H1 (cell line): ENCODE measurements at regions not wholly inside any gene's neighbourhood (a gene's known extent, or its start where the extent isn't known, plus 50 kb on each side); places are given as distances from the start of the nearest gene placed in this dataset.

Experiments
- CTCF ChIA-PET: fragments of 300-600 bp; sonication (Branson Sonifier 250); formaldehyde crosslinking; loops from one replicate; lab custom pipeline; 2021; ENCODE audit not compliant: partially characterized antibody; lab: Charles Lee
- POLR2A ChIA-PET: fragments of 300-600 bp; sonication (Branson Sonifier 250); formaldehyde crosslinking; loops from one replicate; lab custom pipeline; 2021; ENCODE audit warnings: inconsistent platforms; ENCODE audit not compliant: partially characterized antibody; lab: Charles Lee
- DNase-seq, 2 experiments: peaks; one replicate each; pipeline versions ENCODE4 v3.0.0 to v3.0.0-alpha.2; 2010 to 2022; ENCODE audit warnings: low spot score in 2 of 2, low read depth in 1 of 2, mixed read lengths in 1 of 2
- FAIRE-seq: peaks from 2 replicates; lab custom pipeline; 2011; peaks lifted over from hg19 to GRCh38; lab: Jason Lieb, UNC
- H2AFZ ChIP-seq: 2 replicates; pipeline ENCODE4 v1.8.1; 2012; ENCODE audit warnings: low read length, inconsistent platforms
- H2AK5ac ChIP-seq: 2 replicates; pipeline ENCODE4 v1.6.1; 2013; ENCODE audit warnings: low read depth, low read length
- H2BK120ac ChIP-seq: replicated peaks from 2 replicates; pipeline ENCODE3; 2013; ENCODE audit warnings: low read depth, low read length, inconsistent platforms
- H2BK12ac ChIP-seq: 2 replicates; pipeline ENCODE4 v1.6.1; 2013; ENCODE audit warnings: low read depth, low read length
- H2BK15ac ChIP-seq: 2 replicates; pipeline ENCODE4 v1.6.1; 2013; ENCODE audit warnings: low read length
- H2BK20ac ChIP-seq: 2 replicates; pipeline ENCODE4 v1.6.1; 2013; ENCODE audit warnings: low read length
- H2BK5ac ChIP-seq: 2 replicates; pipeline ENCODE4 v1.6.1; 2013; ENCODE audit warnings: low read depth, low read length
- H3K14ac ChIP-seq: 2 replicates; pipeline ENCODE4 v1.6.1; 2013; ENCODE audit warnings: inconsistent platforms; ENCODE audit not compliant: insufficient read length
- H3K18ac ChIP-seq: 2 replicates; pipeline ENCODE4 v1.6.1; 2013; ENCODE audit warnings: low read length; ENCODE audit errors: extremely low read depth
- H3K23ac ChIP-seq: 2 replicates; pipeline ENCODE4 v1.6.1; 2013; ENCODE audit warnings: inconsistent platforms; ENCODE audit not compliant: insufficient read length
- H3K23me2 ChIP-seq: 2 replicates; pipeline ENCODE4 v1.6.1; 2013; ENCODE audit warnings: low read depth, low read length
- H3K27ac ChIP-seq: 2 replicates; pipeline ENCODE4 v1.6.1; 2011; ENCODE audit warnings: low read depth, low read length, inconsistent platforms
- H3K27me3 ChIP-seq, 4 experiments: replicated peaks in 1 of 4; 1 replicate in 1 of 4; 2 replicates in 3 of 4; pipeline versions ENCODE4 v1.6.1 to v1.8.1; 2011 to 2013; ENCODE audit warnings: low read length in 3 of 4, mild to moderate bottlenecking in 3 of 4, inconsistent platforms in 2 of 4, mixed read lengths in 2 of 4, moderate library complexity in 1 of 4; ENCODE audit not compliant: control insufficient read depth in 3 of 4, insufficient read depth in 3 of 4; ENCODE audit errors: extremely low read depth in 1 of 4
- H3K36me3 ChIP-seq, 4 experiments: 2 replicates each; pipeline versions ENCODE4 v1.6.1 to v1.8.1; 2011 to 2013; ENCODE audit warnings: mild to moderate bottlenecking in 4 of 4, low read length in 3 of 4, moderate library complexity in 2 of 4, control low read depth in 1 of 4, inconsistent platforms in 1 of 4; ENCODE audit not compliant: insufficient read depth in 4 of 4, control insufficient read depth in 2 of 4
- H3K4ac ChIP-seq: replicated peaks from 2 replicates; pipeline ENCODE3; 2013; ENCODE audit warnings: low read length, low read depth, mixed read lengths, inconsistent platforms; ENCODE audit not compliant: insufficient read length
- H3K4me1 ChIP-seq, 4 experiments: replicated peaks in 1 of 4; 1 replicate in 1 of 4; 2 replicates in 3 of 4; pipeline versions ENCODE4 v1.6.1 to v1.8.1; 2011 to 2013; ENCODE audit warnings: low read length in 3 of 4, inconsistent platforms in 2 of 4, mixed read lengths in 1 of 4; ENCODE audit not compliant: insufficient read depth in 4 of 4, control insufficient read depth in 3 of 4
- H3K4me2 ChIP-seq, 2 experiments: 2 replicates each; pipeline versions ENCODE4 v1.6.1 to v1.8.1; 2011 to 2013; ENCODE audit warnings: low read depth in 2 of 2, low read length in 2 of 2, control low read depth in 1 of 2, inconsistent platforms in 1 of 2, mild to moderate bottlenecking in 1 of 2; ENCODE audit not compliant: insufficient read depth in 1 of 2
- H3K4me3 ChIP-seq, 4 experiments: fragments of 200-600, 300-600 bp in 1 of 4; sonication (generic), shearing (Covaris generic), sonication (Bioruptor Twin) in 1 of 4; 2 replicates each; pipeline versions ENCODE4 v1.5.1 to v1.8.1; 2011 to 2016; ENCODE audit warnings: low read length in 4 of 4, low read depth in 3 of 4, control low read depth in 2 of 4, inconsistent platforms in 2 of 4, mild to moderate bottlenecking in 2 of 4, mixed read lengths in 1 of 4, moderate library complexity in 1 of 4; ENCODE audit not compliant: insufficient read depth in 2 of 4; ENCODE audit errors: extremely low read depth in 1 of 4
- H3K56ac ChIP-seq: replicated peaks from 2 replicates; pipeline ENCODE3; 2013; ENCODE audit warnings: low read depth, mild to moderate bottlenecking, mixed read lengths, low read length, inconsistent platforms; ENCODE audit not compliant: insufficient read length
- H3K79me1 ChIP-seq: 2 replicates; pipeline ENCODE4 v1.6.1; 2013; ENCODE audit warnings: low read depth, low read length, control low read depth
- H3K79me2 ChIP-seq, 2 experiments: 2 replicates each; pipeline versions ENCODE4 v1.6.1 to v1.8.1; 2012 to 2013; ENCODE audit warnings: low read length in 2 of 2, mild to moderate bottlenecking in 2 of 2, inconsistent platforms in 1 of 2; ENCODE audit not compliant: insufficient read depth in 2 of 2, control insufficient read depth in 1 of 2
- H3K9ac ChIP-seq, 4 experiments: replicated peaks in 1 of 4; 1 replicate in 1 of 4; 2 replicates in 3 of 4; pipeline versions ENCODE4 v1.6.1 to v1.8.1; 2011 to 2013; ENCODE audit warnings: low read depth in 3 of 4, low read length in 3 of 4, control low read depth in 2 of 4, mild to moderate bottlenecking in 2 of 4, moderate library complexity in 2 of 4, inconsistent platforms in 1 of 4; ENCODE audit errors: extremely low read depth in 1 of 4
- H3K9me3 ChIP-seq, 2 experiments: 2 replicates each; pipeline versions ENCODE4 v1.6.1 to v1.8.1; 2012 to 2013; ENCODE audit warnings: mild to moderate bottlenecking in 2 of 2, moderate library complexity in 2 of 2, control low read depth in 1 of 2, inconsistent platforms in 1 of 2, low read depth in 1 of 2, low read length in 1 of 2, mixed read lengths in 1 of 2; ENCODE audit not compliant: insufficient read depth in 2 of 2
- H4K20me1 ChIP-seq, 2 experiments: replicated peaks in 1 of 2; 2 replicates each; pipeline versions ENCODE3 to v1.8.1; 2011 to 2013; ENCODE audit warnings: inconsistent platforms in 2 of 2, low read length in 2 of 2, mild to moderate bottlenecking in 1 of 2; ENCODE audit not compliant: insufficient read depth in 2 of 2, control insufficient read depth in 1 of 2
- H4K5ac ChIP-seq: 2 replicates; pipeline ENCODE4 v1.6.1; 2013; ENCODE audit warnings: low read length, low read depth, mixed read lengths, inconsistent platforms; ENCODE audit not compliant: insufficient read length
- H4K8ac ChIP-seq: 2 replicates; pipeline ENCODE4 v1.8.0; 2013; ENCODE audit warnings: mild to moderate bottlenecking, moderate library complexity, low read length, inconsistent platforms; ENCODE audit not compliant: insufficient read depth; ENCODE audit errors: extremely low read depth
- H4K91ac ChIP-seq: replicated peaks from 2 replicates; pipeline ENCODE3; 2013; ENCODE audit warnings: low read length, mixed read lengths, inconsistent platforms; ENCODE audit not compliant: insufficient read length
- ATF3 ChIP-seq: IDR thresholded peaks from 2 replicates; pipeline ENCODE4 v1.6.1; 2011; ENCODE audit warnings: low read depth, mild to moderate bottlenecking, low read length; ENCODE audit not compliant: insufficient read depth
- CHD1 ChIP-seq: IDR thresholded peaks from 2 replicates; pipeline ENCODE4 v1.6.1; 2012; ENCODE audit warnings: low read depth, low read length, improper control_type of control experiment
- CHD2 ChIP-seq: IDR thresholded peaks from 2 replicates; pipeline ENCODE4 v1.6.1; 2012; ENCODE audit warnings: low read length, improper control_type of control experiment
- CREB1 ChIP-seq: IDR thresholded peaks from 2 replicates; pipeline ENCODE4 v1.6.1; 2012; ENCODE audit warnings: inconsistent platforms
- JUND ChIP-seq: IDR thresholded peaks from 2 replicates; pipeline ENCODE4 v1.6.1; 2011; ENCODE audit warnings: mild to moderate bottlenecking, improper control_type of control experiment, low read length
- NANOG ChIP-seq: IDR thresholded peaks from 2 replicates; pipeline ENCODE4 v1.6.1; 2011; ENCODE audit warnings: low read length, low read depth, mild to moderate bottlenecking, inconsistent platforms; ENCODE audit not compliant: insufficient read depth, poor library complexity, severe bottlenecking
- NRF1 ChIP-seq: IDR thresholded peaks from 2 replicates; pipeline ENCODE4 v1.6.1; 2011; ENCODE audit warnings: mild to moderate bottlenecking, low read depth, low read length, improper control_type of control experiment
- POLR2AphosphoS5 ChIP-seq: IDR thresholded peaks from 2 replicates; pipeline ENCODE4 v1.6.1; 2011; ENCODE audit warnings: low read depth, low read length
- RAD21 ChIP-seq, 2 experiments: IDR thresholded peaks in 1 of 2; conservative IDR thresholded peaks in 1 of 2; 2 replicates each; pipeline ENCODE4 v1.6.1; 2011; ENCODE audit warnings: low read depth in 2 of 2, low read length in 2 of 2, improper control_type of control experiment in 1 of 2, inconsistent platforms in 1 of 2, mild to moderate bottlenecking in 1 of 2, moderate library complexity in 1 of 2
- RBBP5 ChIP-seq: IDR thresholded peaks from 2 replicates; pipeline ENCODE4 v1.7.1; 2012; ENCODE audit warnings: low read depth, mild to moderate bottlenecking, inconsistent platforms, low read length, moderate library complexity, borderline replicate concordance
- SIRT6 ChIP-seq: IDR thresholded peaks from one replicate; pipeline ENCODE4 v1.7.1; 2012; ENCODE audit warnings: low read length, inconsistent platforms
- SP1 ChIP-seq: IDR thresholded peaks from 2 replicates; pipeline ENCODE4 v1.6.1; 2011; ENCODE audit warnings: low read depth, low read length
- ZNF274 ChIP-seq: IDR thresholded peaks from 2 replicates; pipeline ENCODE4 v1.7.0; 2012; ENCODE audit warnings: low read length, borderline replicate concordance; ENCODE audit errors: extremely low read depth

GRCh38 chr3:80238152-80238551 is 470.4 kb upstream of the ROBO1 start:
- Histone ChIP-seq H3K4ac (no peak overlapping the region), H3K23ac (no peak overlapping the region), H2BK5ac (no peak overlapping the region), H3K23me2 (no peaks in the 10 kb centered on the region), H3K79me2 (no peaks in the 10 kb centered on the region), H3K36me3 (no peaks in the 10 kb centered on the region), H2AFZ (no peak overlapping the region), H2AK5ac (no peak overlapping the region), H2BK12ac (no peak overlapping the region), H4K8ac (no peak overlapping the region)
- POLR2A ChIA-PET = interaction anchor here (0.5 kb wide), 1 partner anchor 48 kb away, joined by 3 read pairs; no protein-coding TSS in a partner anchor
- DNase-seq = no peak
- no peak for TF ChIP-seq POLR2AphosphoS5
- no peak for TF ChIP-seq CHD1
- TF ChIP-seq SP1 = no peak
- TF ChIP-seq RBBP5 = no peak
- TF ChIP-seq CREB1 = no peak
- no peak for TF ChIP-seq JUND
- TF ChIP-seq NANOG = no peak
- no peak for TF ChIP-seq NRF1
- no peak for TF ChIP-seq CHD2
- no peak for TF ChIP-seq ZNF274
- TF ChIP-seq RAD21 (IDR thresholded peaks at IDR 0.05 in 1 of 2, conservative IDR thresholded peaks at IDR 0.05 in 1 of 2; ENCODE audit: low read depth in 2 of 2, low read length in 2 of 2) = no peak
- TF ChIP-seq SIRT6 = no peak
- TF ChIP-seq ATF3 = no peak
- TF ChIP-seq, all 59 proteins: peak for 0
- H3K9me3 ChIP-seq = no peaks in the 10 kb centered on the region
- H3K14ac ChIP-seq = no peak overlapping the region
- H2BK15ac ChIP-seq = no peak overlapping the region
- no peak overlapping the region for H3K27ac ChIP-seq
- no peak overlapping the region for H3K4me2 ChIP-seq
- H3K18ac ChIP-seq = no peak overlapping the region
- H4K91ac ChIP-seq = no peak overlapping the region
- FAIRE-seq = no peak
- no peak overlapping the region for H3K56ac ChIP-seq
- H3K79me1 ChIP-seq = no peaks in the 10 kb centered on the region
- no peak overlapping the region for H3K4me3 ChIP-seq
- no peaks in the 10 kb centered on the region for H3K27me3 ChIP-seq
- no peaks in the 10 kb centered on the region for H3K4me1 ChIP-seq
- H4K20me1 ChIP-seq = no peaks in the 10 kb centered on the region
- H3K9ac ChIP-seq = no peak overlapping the region
- H2BK20ac ChIP-seq = no peak overlapping the region
- H2BK120ac ChIP-seq = no peak overlapping the region
- H4K5ac ChIP-seq = no peak overlapping the region
- CTCF ChIA-PET = no interaction called here
